ENCODE measurements at regions not wholly inside any gene's neighbourhood (a gene's known extent, or its start where the extent isn't known, plus 50 kb on each side); places are given as distances from the start of the nearest gene placed in this dataset.

DNA sequence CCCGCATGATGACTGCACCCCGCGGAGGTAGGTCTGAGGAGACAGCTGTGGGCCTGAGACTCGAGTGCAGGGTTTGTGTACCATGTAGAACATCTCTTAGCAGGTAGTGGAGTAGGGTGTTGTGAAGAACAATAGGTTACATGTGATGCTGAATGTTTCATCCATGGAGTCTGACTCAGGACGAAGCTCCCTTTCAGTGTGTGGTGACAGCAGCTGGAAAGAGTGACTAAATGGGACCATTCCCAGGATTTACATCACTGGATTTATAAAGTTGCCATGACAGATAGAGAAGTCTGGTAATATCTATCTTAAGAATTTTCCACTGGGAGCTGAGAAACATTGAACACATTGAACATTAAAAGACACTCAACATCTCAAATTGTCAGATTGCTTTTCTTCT lies 259.6 kb upstream of the RGS6 start:
- TF ChIP-seq, protein P1, sequence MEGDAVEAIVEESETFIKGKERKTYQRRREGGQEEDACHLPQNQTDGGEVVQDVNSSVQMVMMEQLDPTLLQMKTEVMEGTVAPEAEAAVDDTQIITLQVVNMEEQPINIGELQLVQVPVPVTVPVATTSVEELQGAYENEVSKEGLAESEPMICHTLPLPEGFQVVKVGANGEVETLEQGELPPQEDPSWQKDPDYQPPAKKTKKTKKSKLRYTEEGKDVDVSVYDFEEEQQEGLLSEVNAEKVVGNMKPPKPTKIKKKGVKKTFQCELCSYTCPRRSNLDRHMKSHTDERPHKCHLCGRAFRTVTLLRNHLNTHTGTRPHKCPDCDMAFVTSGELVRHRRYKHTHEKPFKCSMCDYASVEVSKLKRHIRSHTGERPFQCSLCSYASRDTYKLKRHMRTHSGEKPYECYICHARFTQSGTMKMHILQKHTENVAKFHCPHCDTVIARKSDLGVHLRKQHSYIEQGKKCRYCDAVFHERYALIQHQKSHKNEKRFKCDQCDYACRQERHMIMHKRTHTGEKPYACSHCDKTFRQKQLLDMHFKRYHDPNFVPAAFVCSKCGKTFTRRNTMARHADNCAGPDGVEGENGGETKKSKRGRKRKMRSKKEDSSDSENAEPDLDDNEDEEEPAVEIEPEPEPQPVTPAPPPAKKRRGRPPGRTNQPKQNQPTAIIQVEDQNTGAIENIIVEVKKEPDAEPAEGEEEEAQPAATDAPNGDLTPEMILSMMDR (conservative IDR thresholded peaks at IDR 0.05; ENCODE audit: low read depth, low read length): no peak
- DNase-seq (ENCODE audit: low read depth): no peak
- H3K4me3 ChIP-seq (ENCODE audit: low read length): no peak overlapping the region

DNA sequence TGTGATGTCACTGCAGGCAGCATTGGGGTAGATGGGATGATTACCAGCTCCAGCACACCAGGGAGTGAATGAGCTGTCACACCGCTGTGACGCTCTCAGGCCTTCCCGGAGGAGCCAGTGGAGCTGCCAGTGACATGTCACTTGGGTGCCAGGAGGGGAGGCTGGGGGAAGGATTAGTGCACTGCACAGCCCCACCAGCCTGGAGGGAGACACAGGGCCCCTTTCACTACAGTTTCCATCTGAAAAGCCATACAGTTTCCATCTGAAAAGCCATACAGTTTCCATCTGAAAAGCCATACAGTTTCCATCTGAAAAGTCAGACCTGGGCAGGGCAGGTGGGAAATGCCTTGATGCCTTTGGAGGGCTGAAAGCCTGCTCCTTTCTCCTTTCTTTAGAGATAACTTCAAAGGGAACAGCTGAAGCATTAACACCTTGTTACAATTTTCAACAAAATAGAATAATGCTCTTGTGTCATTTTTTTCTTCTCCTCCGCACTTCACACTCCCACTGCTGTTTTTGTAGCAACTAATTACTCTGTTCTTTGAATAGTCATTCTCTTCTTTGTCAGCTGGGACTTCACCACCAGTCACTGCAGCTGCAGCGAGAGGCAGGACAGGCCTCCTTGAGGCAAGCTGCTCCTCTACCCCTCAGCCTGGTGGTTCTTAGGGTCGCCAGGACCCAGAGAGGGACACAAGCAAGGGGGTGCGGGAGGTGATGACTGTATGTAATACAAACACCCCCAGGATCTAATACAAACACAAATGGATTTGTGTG lies 256.9 kb upstream of the RGS6 start:
- TF ChIP-seq, protein P1 (conservative IDR thresholded peaks at IDR 0.05; ENCODE audit: low read depth, low read length): no peak
- H3K4me3 ChIP-seq (ENCODE audit: low read length): no peak overlapping the region
- no peak for DNase-seq (ENCODE audit: low read depth)

DNA sequence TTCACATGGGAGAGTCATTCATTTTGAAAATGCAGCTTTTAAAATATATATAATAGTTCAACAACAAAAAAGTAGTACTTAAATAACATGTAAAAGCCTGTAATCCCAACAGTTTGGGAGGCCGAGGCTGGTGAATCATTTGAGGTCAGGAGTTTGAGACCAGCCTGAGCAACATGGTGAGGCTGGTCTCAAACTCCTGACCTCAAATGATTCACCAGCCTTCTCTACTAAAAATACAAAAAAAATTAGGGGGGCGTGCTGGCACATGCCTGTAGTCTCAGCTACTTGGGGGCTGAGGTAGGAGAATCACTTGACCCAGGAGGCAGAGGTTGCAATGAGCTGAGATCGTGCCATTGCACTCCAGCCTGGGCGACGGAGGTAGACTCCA lies 256.3 kb upstream of the RGS6 start:
- no peak for DNase-seq (ENCODE audit: low read depth)
- TF ChIP-seq, protein P1 (conservative IDR thresholded peaks at IDR 0.05; ENCODE audit: low read depth, low read length): no peak
- no peak overlapping the region for H3K4me3 ChIP-seq (ENCODE audit: low read length)

DNA sequence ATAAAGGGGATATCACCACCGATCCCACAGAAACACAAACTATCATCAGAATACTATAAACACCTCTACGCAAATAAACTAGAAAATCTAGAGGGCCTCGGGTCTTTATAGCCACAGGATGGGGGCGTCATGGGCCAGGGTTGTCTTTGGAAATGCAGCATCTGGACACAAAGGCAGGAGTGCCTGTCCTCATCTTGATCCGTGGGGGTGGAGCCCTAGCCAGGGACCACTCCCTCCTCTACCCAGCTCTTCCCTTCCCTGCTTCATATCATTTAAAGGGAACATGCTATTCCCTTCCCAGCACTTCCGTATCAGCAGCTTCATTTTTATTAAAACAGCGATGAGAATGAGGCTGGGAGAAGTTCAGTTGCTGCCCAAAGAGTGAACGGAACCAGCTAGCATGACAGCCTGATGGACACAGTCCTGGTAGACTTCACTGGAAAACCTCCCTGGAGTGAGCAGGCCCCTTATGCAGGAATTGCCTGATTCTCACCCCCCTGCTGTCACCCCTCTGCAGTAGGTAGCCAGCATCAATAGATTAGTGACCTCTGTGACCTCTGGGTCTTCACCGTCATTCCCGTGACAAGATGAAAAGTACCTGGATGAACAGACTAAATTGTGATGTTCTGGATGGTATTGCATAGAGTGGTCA lies 251.4 kb upstream of the RGS6 start:
- H3K4me3 ChIP-seq (ENCODE audit: low read length): no peak overlapping the region
- TF ChIP-seq, protein P1 (conservative IDR thresholded peaks at IDR 0.05; ENCODE audit: low read depth, low read length): no peak
- DNase-seq (ENCODE audit: low read depth): no peak

DNA sequence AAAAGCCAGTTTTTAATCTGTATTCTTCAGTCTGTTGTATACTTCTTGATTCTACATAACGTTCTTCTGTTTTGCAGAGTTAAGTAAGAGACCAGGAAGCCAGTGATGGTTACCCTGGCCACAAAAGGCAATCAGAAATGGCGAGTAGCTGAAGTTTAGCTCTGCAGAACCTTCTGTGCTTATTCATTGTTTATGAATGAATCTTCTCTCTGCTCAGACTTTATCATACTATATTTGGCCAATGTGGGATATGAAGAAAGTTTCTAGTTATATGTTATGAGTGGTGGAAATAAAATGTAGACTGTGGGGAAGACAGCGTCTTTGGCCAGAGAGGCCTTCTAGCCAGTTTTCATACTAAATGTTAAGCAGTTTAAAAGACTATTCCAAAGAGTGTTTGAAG lies 249.9 kb upstream of the RGS6 start:
- no peak for DNase-seq (ENCODE audit: low read depth)
- TF ChIP-seq, protein P1 (conservative IDR thresholded peaks at IDR 0.05; ENCODE audit: low read depth, low read length): no peak
- no peak overlapping the region for H3K4me3 ChIP-seq (ENCODE audit: low read length)

DNA sequence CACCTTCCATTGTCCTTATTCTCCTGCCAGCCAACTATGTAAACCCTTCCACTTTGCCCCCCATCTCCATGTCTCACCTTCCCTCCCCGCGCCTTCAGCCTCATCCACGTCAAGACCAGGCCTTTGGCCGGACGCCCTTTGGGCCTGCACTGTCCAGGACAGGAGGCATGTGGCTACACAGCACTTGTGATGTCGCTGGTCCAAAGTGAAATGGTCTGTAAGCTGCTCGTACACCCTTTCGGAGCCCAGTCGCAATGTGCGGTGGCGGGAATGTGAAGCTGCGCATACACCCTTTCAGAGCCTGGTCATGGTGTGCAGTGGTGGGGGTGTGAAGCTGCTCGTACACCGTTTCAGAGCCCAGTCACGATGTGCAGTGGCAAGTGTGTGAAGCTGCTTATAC lies 247.9 kb upstream of the RGS6 start:
- TF ChIP-seq, protein P1 (conservative IDR thresholded peaks at IDR 0.05; ENCODE audit: low read depth, low read length): no peak
- H3K4me3 ChIP-seq (ENCODE audit: low read length): no peak overlapping the region
- DNase-seq (ENCODE audit: low read depth): no peak

DNA sequence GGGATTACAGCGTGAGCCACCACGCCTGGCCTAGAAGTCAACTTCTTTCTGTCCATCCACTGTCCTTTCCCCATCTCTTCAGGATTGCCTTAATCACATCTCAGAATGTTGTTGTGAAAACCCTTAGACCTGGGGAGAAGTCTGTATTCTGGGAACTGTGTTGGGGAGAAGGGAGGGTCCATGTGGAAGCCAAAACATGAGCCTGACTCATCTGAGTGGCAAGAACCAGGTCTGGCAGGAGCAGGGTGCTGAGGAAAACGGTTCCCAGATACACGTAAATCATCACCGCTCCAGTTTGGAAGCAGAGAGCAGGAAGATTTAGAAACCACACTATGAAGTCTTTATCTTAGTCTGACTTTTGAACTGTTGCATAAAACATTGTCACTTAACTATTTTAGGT lies 245.6 kb upstream of the RGS6 start:
- DNase-seq (ENCODE audit: low read depth): no peak
- H3K4me3 ChIP-seq (ENCODE audit: low read length): no peak overlapping the region
- TF ChIP-seq, protein P1 (conservative IDR thresholded peaks at IDR 0.05; ENCODE audit: low read depth, low read length): no peak
